Upper lobe of left lung (tissue), 6 donors: ENCODE measurements at regions not wholly inside any gene's neighbourhood (a gene's known extent, or its start where the extent isn't known, plus 50 kb on each side); places are given as distances from the start of the nearest gene placed in this dataset.
"Not testable (repeated sequence)": the region's sequence is repeated elsewhere in the genome, so short reads cannot be mapped to it uniquely, and the experiment has no call there.

ENCODE experiments used
- ATAC-seq, 2 donors: fragments of 200-7000 bp; cut with Tn5 transposase; one replicate each; pipeline ENCODE4 v1.9.1; 2022; ENCODE audit warnings: mild to moderate bottlenecking in 2 of 2, moderate library complexity in 2 of 2; ENCODE audit not compliant: low FRiP score in 2 of 2
- DNase-seq, 2 donors: peaks; one replicate each; pipeline ENCODE4 v3.0.0-alpha.2; 2019 to 2020
- H3K27ac ChIP-seq, 4 donors: fragments of 200-600 bp; sonication (generic); one replicate each; pipeline ENCODE4 v1.5.1; 2016 to 2019
- H3K27me3 ChIP-seq, 4 donors: fragments of 200-600 bp; sonication (generic); one replicate each; pipeline ENCODE4 v1.5.1; 2017 to 2019
- H3K36me3 ChIP-seq, 4 donors: fragments of 200-600 bp; sonication (generic); one replicate each; pipeline ENCODE4 v1.5.1; 2016 to 2019
- H3K4me1 ChIP-seq, 4 donors: fragments of 200-600 bp; sonication (generic); one replicate each; pipeline ENCODE4 v1.5.1; 2018 to 2019
- H3K4me3 ChIP-seq, 4 donors: fragments of 200-600 bp; sonication (generic); one replicate each; pipeline ENCODE4 v1.5.1; 2017 to 2019; ENCODE audit warnings: mild to moderate bottlenecking in 2 of 4, moderate library complexity in 1 of 4
- H3K9me3 ChIP-seq, 4 donors: fragments of 200-600 bp; sonication (generic); one replicate each; pipeline ENCODE4 v1.5.1; 2018 to 2019
- EP300 ChIP-seq, 4 donors: sonication (generic); formaldehyde crosslinking; IDR thresholded peaks; one replicate each; pipeline ENCODE4 v1.5.1; 2017; ENCODE audit warnings: antibody characterized with exemption in 4 of 4, control low read depth in 2 of 4
- POLR2A ChIP-seq, 4 donors: fragments of 450-650 bp; IDR thresholded peaks; one replicate each; pipeline ENCODE4 v1.5.1; 2016 to 2017; ENCODE audit warnings: antibody characterized with exemption in 4 of 4, mild to moderate bottlenecking in 2 of 4
- POLR2AphosphoS5 ChIP-seq, 2 donors: sonication (generic); formaldehyde crosslinking; IDR thresholded peaks; one replicate each; pipeline ENCODE4 v1.5.1; 2017; ENCODE audit warnings: antibody characterized with exemption in 2 of 2
- WGBS, 2 donors: methylation state at CpG; one replicate each; pipeline ENCODE4 v1.1.5; 2017 to 2018; 5-methylcytosine and 5-hydroxymethylcytosine counted together
- TF ChIP-seq, protein P1 (sequence below), 6 experiments: fragments of 450-650 bp in 4 of 6; fragments of 200-600 bp in 2 of 6; sonication (generic) in 2 of 6; IDR thresholded peaks; one replicate each; pipeline ENCODE4 v1.5.1; 2016 to 2019; ENCODE audit warnings: antibody characterized with exemption in 6 of 6
- donor health status: DM: no; HTN: no; CAD: no; lungs with moderate emphysema.
- donor health status: DM: no; HTN: yes; CAD: no; lungs with severe emphysema.

DNA sequence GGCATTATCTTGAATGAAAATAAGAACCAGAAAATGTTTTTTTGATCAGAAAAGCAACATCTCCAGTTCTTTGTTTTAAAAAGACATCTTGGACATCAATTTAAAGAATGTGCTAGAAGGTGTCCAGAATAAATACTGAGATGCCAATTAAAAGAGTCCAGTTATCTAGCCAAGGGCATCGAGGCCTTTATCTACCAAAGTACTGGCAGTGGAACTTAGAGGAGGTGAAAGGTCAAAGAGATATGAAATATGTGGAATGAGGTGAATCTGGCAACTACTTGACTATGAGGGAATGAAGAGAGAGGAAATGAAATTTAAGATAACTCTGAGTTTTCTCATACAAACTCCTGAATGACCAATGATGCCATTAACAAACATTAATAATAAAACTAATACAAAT, 154.3 kb upstream of the GNAI1 start:
- Histone ChIP-seq H3K9me3 (peaks cover 0 to 3% (median 0%) of the 10 kb centered on the region in 4 donors), H3K27ac (no peak overlapping the region), H3K4me3 (no peak overlapping the region), H3K36me3 (no peaks in the 10 kb centered on the region), H3K4me1 (no peaks in the 10 kb centered on the region), H3K27me3 (no peaks in the 10 kb centered on the region)
- DNase-seq (no peak), ATAC-seq (no peak)
- TF ChIP-seq EP300 (IDR thresholded peaks at IDR 0.05) = no peak
- TF ChIP-seq POLR2AphosphoS5 (IDR thresholded peaks at IDR 0.05) = no peak
- TF ChIP-seq, protein P1, sequence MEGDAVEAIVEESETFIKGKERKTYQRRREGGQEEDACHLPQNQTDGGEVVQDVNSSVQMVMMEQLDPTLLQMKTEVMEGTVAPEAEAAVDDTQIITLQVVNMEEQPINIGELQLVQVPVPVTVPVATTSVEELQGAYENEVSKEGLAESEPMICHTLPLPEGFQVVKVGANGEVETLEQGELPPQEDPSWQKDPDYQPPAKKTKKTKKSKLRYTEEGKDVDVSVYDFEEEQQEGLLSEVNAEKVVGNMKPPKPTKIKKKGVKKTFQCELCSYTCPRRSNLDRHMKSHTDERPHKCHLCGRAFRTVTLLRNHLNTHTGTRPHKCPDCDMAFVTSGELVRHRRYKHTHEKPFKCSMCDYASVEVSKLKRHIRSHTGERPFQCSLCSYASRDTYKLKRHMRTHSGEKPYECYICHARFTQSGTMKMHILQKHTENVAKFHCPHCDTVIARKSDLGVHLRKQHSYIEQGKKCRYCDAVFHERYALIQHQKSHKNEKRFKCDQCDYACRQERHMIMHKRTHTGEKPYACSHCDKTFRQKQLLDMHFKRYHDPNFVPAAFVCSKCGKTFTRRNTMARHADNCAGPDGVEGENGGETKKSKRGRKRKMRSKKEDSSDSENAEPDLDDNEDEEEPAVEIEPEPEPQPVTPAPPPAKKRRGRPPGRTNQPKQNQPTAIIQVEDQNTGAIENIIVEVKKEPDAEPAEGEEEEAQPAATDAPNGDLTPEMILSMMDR (IDR thresholded peaks at IDR 0.05) = no peak
- TF ChIP-seq POLR2A (IDR thresholded peaks at IDR 0.05) = no peak
- WGBS, 2 donors = 43 to 46% methylated on average over 1 of the region's 1 CpG

GRCh38 chr7:79979437-79979836, 155.2 kb upstream of the GNAI1 start:
- DNase-seq (no peak), ATAC-seq (no peak)
- WGBS, 2 donors = 63 to 70% methylated on average over 2 of the region's 2 CpGs
- no peaks in the 10 kb centered on the region for H3K4me1 ChIP-seq
- TF ChIP-seq, protein P1 (IDR thresholded peaks at IDR 0.05) = no peak
- TF ChIP-seq POLR2AphosphoS5 (IDR thresholded peaks at IDR 0.05) (no peak), EP300 (IDR thresholded peaks at IDR 0.05) (no peak), POLR2A (IDR thresholded peaks at IDR 0.05) (no peak)
- no peaks in the 10 kb centered on the region for H3K27me3 ChIP-seq
- H3K27ac ChIP-seq = no peak overlapping the region
- H3K9me3 ChIP-seq = peaks cover 0 to 3% (median 0%) of the 10 kb centered on the region in 4 donors
- H3K36me3 ChIP-seq = no peaks in the 10 kb centered on the region
- H3K4me3 ChIP-seq = no peak overlapping the region

- WGBS, 2 donors = 97% methylated on average over 16 of the region's 16 CpGs; no CpG with 5 or more reads in 1 of the 2 donors
- ATAC-seq = no peak
These were observed 157.2 kb upstream of the GNAI1 start for GRCh38 chr7:79977481-79977880.

GRCh38 chr7:79976711-79977020, 158.0 kb upstream of the GNAI1 start:
- not testable (repeated sequence) for H3K4me3 ChIP-seq, H3K36me3 ChIP-seq, ATAC-seq, H3K4me1 ChIP-seq, H3K9me3 ChIP-seq, H3K27me3 ChIP-seq, DNase-seq, H3K27ac ChIP-seq
- WGBS, 2 donors = 72 to 83% methylated on average over 3 to 5 of the region's 5 CpGs

More at GRCh38 chr7:79977481-79977880, 157.2 kb upstream of the GNAI1 start:
- peak in 1 of 2 donors; percentile 62 for DNase-seq
- Histone ChIP-seq H3K4me1 (no peaks in the 10 kb centered on the region), H3K9me3 (peaks cover 0 to 3% (median 0%) of the 10 kb centered on the region in 4 donors), H3K27me3 (no peaks in the 10 kb centered on the region), H3K27ac (no peak overlapping the region), H3K4me3 (no peak overlapping the region), H3K36me3 (no peaks in the 10 kb centered on the region)
- TF ChIP-seq POLR2AphosphoS5 (IDR thresholded peaks at IDR 0.05) (no peak), POLR2A (IDR thresholded peaks at IDR 0.05) (no peak), EP300 (IDR thresholded peaks at IDR 0.05) (no peak)

DNA sequence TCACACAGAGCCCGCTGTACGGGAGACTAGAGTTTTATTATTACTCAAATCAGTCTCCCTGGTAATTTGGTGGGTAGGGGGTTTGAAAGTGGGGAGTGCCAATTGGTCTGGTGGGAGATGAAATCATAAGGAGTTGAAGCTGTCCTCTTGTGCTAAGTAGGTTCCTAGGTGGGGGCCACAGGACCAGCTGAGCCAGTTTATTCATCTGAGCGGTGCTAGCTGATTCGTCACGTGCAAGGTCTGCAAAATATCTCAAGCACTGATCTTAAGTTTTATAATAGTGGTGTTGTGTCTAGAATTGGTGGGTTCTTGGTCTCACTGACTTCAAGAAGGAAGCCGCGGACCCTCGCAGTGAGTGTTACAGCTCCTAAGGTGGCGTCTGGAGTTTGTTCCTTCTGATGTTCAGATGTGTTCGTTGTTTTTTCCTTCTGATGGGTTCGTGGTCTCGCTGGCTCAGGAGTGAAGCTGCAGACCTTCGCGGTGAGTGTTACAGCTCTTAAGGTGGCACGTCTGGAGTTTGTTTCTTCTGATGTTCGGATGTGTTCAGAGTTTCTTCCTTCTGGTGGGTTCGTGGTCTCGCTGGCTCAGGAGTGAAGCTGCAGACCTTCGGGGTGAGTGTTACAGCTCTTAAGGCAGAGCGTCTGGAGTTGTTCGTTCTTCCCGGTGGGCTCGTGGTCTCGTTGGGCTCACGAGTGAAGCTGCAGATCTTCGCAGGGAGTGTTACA, 158.5 kb upstream of the GNAI1 start:
- H3K4me3 ChIP-seq, H3K27me3 ChIP-seq, H3K36me3 ChIP-seq, ATAC-seq, H3K4me1 ChIP-seq, H3K27ac ChIP-seq, H3K9me3 ChIP-seq, DNase-seq: not testable (repeated sequence)
- WGBS, 2 donors = 90 to 91% methylated on average over 26 of the region's 26 CpGs

- Histone ChIP-seq H3K27me3 (no peaks in the 10 kb centered on the region), H3K36me3 (no peaks in the 10 kb centered on the region), H3K27ac (no peak overlapping the region), H3K4me1 (no peaks in the 10 kb centered on the region), H3K9me3 (peaks cover 0 to 3% (median 0%) of the 10 kb centered on the region in 4 donors), H3K4me3 (no peak overlapping the region)
- ATAC-seq (no peak), DNase-seq (no peak)
- TF ChIP-seq EP300 (IDR thresholded peaks at IDR 0.05) = no peak
- 79 to 89% methylated on average over 1 of the region's 1 CpG for WGBS, 2 donors
These were observed 161.2 kb upstream of the GNAI1 start for GRCh38 chr7:79973455-79973854.

GRCh38 chr7:79971058-79971457, 163.6 kb upstream of the GNAI1 start:
- H3K9me3 ChIP-seq = no peaks in the 10 kb centered on the region
- DNase-seq = no peak
- no peak for ATAC-seq
- WGBS, 2 donors = 88 to 97% methylated on average over 3 of the region's 3 CpGs
- no peaks in the 10 kb centered on the region for H3K27me3 ChIP-seq
- H3K4me1 ChIP-seq = no peaks in the 10 kb centered on the region
- H3K36me3 ChIP-seq = no peaks in the 10 kb centered on the region
- TF ChIP-seq, protein P1 (IDR thresholded peaks at IDR 0.05) = no peak
- TF ChIP-seq POLR2A (IDR thresholded peaks at IDR 0.05) (no peak), EP300 (IDR thresholded peaks at IDR 0.05) (no peak), POLR2AphosphoS5 (IDR thresholded peaks at IDR 0.05) (no peak)
- no peak overlapping the region for H3K27ac ChIP-seq
- no peak overlapping the region for H3K4me3 ChIP-seq
